PC-3 (cell line): ENCODE measurements at regions not wholly inside any gene's neighbourhood (a gene's known extent, or its start where the extent isn't known, plus 50 kb on each side); places are given as distances from the start of the nearest gene placed in this dataset.

Experiments
- ATAC-seq: fragments of 200-7000 bp; cut with Tn5 transposase; 2 replicates; pipeline ENCODE4 v1.9.1; 2020; ENCODE audit warnings: mild to moderate bottlenecking, moderate library complexity
- BruUV-seq: library from RNA; stranded (reverse); fragments of 400-500 nt; replicated peaks from 2 replicates; lab custom pipeline; 2021; lab: Mats Ljungman, UMichigan
- CTCF ChIA-PET: fragments of 300-600 bp; sonication (Branson Sonifier 250); formaldehyde crosslinking; loops from one replicate; lab custom pipeline; 2022; ENCODE audit warnings: antibody characterized with exemption; lab: Charles Lee
- POLR2A ChIA-PET: fragments of 300-600 bp; sonication (Branson Sonifier 250); formaldehyde crosslinking; loops from one replicate; lab custom pipeline; 2022; ENCODE audit warnings: antibody characterized with exemption; ENCODE audit not compliant: unreplicated experiment; lab: Charles Lee
- DNase-seq: peaks from one replicate; pipeline ENCODE4 v3.0.0-alpha.2; 2015
- H2AFZ ChIP-seq: fragments of 300-600 bp; sonication (generic); 2 replicates; pipeline ENCODE4 v1.6.0; 2016; ENCODE audit warnings: antibody characterized with exemption, low read length
- H3F3A ChIP-seq: fragments of 300-600 bp; sonication (generic); one replicate; pipeline ENCODE4 v1.6.0; 2017; ENCODE audit warnings: antibody characterized with exemption, low read length, control low read depth, mild to moderate bottlenecking; ENCODE audit not compliant: unreplicated experiment
- H3K27ac ChIP-seq: fragments of 300-600 bp; sonication (generic); 2 replicates; pipeline ENCODE4 v1.5.1; 2016; ENCODE audit warnings: mild to moderate bottlenecking, low read length
- H3K27me3 ChIP-seq: fragments of 300-600 bp; sonication (generic); 2 replicates; pipeline ENCODE4 v1.6.1; 2016; ENCODE audit warnings: low read length, mixed read lengths
- H3K36me3 ChIP-seq: fragments of 300-600 bp; sonication (generic); 2 replicates; pipeline ENCODE4 v1.6.1; 2016; ENCODE audit warnings: low read depth, mixed run types, low read length, mixed read lengths
- H3K4me1 ChIP-seq: fragments of 300-600 bp; sonication (generic); 2 replicates; pipeline ENCODE4 v1.5.1; 2016; ENCODE audit warnings: low read length; ENCODE audit not compliant: insufficient read depth
- H3K4me2 ChIP-seq: fragments of 300-600 bp; sonication (generic); 2 replicates; pipeline ENCODE4 v1.6.0; 2016; ENCODE audit warnings: low read length
- H3K4me3 ChIP-seq: fragments of 300-600 bp; sonication (generic); 2 replicates; pipeline ENCODE4 v1.5.1; 2016; ENCODE audit warnings: mild to moderate bottlenecking, low read length, mixed read lengths
- H3K79me2 ChIP-seq: fragments of 300-600 bp; sonication (generic); 2 replicates; pipeline ENCODE4 v1.6.1; 2017; ENCODE audit warnings: low read length, mixed read lengths
- H3K9ac ChIP-seq: fragments of 300-600 bp; sonication (generic); 2 replicates; pipeline ENCODE4 v1.6.0; 2016; ENCODE audit warnings: mild to moderate bottlenecking, low read length
- H3K9me2 ChIP-seq: fragments of 300-600 bp; sonication (generic); replicated peaks from 2 replicates; pipeline ENCODE4 v1.6.1; 2016; ENCODE audit warnings: mixed run types, low read length, mixed read lengths
- H3K9me3 ChIP-seq: fragments of 300-600 bp; sonication (generic); 2 replicates; pipeline ENCODE4 v1.6.1; 2016; ENCODE audit warnings: low read length, mixed read lengths
- H4K20me1 ChIP-seq: fragments of 300-600 bp; sonication (generic); 2 replicates; pipeline ENCODE4 v1.6.1; 2016; ENCODE audit warnings: low read length, mixed read lengths
- EZH2 ChIP-seq: fragments of 300-600 bp; sonication (generic); IDR thresholded peaks from one replicate; pipeline ENCODE4 v1.6.1; 2017; ENCODE audit warnings: antibody characterized with exemption, mild to moderate bottlenecking, low read length; ENCODE audit not compliant: unreplicated experiment
- EZH2phosphoT487 ChIP-seq: fragments of 300-600 bp; sonication (generic); IDR thresholded peaks from 2 replicates; pipeline ENCODE4 v1.6.1; 2018; ENCODE audit warnings: mild to moderate bottlenecking, antibody characterized with exemption, low read length, borderline replicate concordance
- intact Hi-C: fragments of 100-400 bp; cut with micrococcal nuclease; formaldehyde crosslinking; loops from 2 replicates; pipeline ENCODE4 v1.9.0; 2023
- TF ChIP-seq, protein P1 (sequence below): fragments of 300-600 bp; sonication (generic); conservative IDR thresholded peaks from 2 replicates; pipeline ENCODE4 v1.5.1; 2017; ENCODE audit warnings: antibody characterized with exemption, low read depth, mild to moderate bottlenecking, low read length

DNA sequence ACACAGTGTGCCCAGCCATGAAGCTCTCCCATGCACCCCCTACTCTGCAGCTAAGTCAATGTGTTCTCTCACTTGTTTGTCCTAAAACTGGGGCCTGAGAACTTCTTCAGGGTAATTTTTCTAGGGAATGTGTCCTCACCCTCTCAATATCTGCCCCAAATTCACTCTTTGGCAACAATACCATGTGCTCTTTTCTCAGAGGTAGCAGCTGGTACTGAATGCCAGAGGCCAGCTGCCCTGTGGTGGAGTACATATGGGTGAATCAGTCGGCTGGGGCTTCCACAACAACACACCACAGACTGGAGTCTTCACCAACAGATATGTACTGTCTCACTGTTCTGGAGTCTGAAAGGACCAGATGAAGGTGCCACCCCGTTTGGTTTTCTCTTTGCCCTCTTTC, 97.7 kb upstream of the TOP3B start:
- no peak for ATAC-seq
- H2AFZ ChIP-seq = no peak overlapping the region
- H3K79me2 ChIP-seq = no peaks in the 10 kb centered on the region
- TF ChIP-seq, protein P1, sequence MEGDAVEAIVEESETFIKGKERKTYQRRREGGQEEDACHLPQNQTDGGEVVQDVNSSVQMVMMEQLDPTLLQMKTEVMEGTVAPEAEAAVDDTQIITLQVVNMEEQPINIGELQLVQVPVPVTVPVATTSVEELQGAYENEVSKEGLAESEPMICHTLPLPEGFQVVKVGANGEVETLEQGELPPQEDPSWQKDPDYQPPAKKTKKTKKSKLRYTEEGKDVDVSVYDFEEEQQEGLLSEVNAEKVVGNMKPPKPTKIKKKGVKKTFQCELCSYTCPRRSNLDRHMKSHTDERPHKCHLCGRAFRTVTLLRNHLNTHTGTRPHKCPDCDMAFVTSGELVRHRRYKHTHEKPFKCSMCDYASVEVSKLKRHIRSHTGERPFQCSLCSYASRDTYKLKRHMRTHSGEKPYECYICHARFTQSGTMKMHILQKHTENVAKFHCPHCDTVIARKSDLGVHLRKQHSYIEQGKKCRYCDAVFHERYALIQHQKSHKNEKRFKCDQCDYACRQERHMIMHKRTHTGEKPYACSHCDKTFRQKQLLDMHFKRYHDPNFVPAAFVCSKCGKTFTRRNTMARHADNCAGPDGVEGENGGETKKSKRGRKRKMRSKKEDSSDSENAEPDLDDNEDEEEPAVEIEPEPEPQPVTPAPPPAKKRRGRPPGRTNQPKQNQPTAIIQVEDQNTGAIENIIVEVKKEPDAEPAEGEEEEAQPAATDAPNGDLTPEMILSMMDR = no peak
- TF ChIP-seq EZH2phosphoT487 (no peak), EZH2 (no peak)
- no peak overlapping the region for H3K27ac ChIP-seq
- no peak overlapping the region for H3K4me2 ChIP-seq
- ChIA-PET POLR2A (no interaction called here), CTCF (no interaction called here)
- no peak for DNase-seq
- H4K20me1 ChIP-seq = no peaks in the 10 kb centered on the region
- no peak overlapping the region for H3K4me3 ChIP-seq
- no peak overlapping the region for H3K9ac ChIP-seq
- peaks cover 7% of the 10 kb centered on the region; the same call in 1 of the 2 replicates for H3K27me3 ChIP-seq
- H3K36me3 ChIP-seq = no peaks in the 10 kb centered on the region
- H3F3A ChIP-seq = no peaks in the 10 kb centered on the region
- no TSS peak for BruUV-seq
- H3K9me2 ChIP-seq = no peaks in the 10 kb centered on the region
- peaks cover 3% of the 10 kb centered on the region; the same call in 1 of the 2 replicates for H3K4me1 ChIP-seq
- intact Hi-C loops = no loop called here
- no peaks in the 10 kb centered on the region for H3K9me3 ChIP-seq

DNA sequence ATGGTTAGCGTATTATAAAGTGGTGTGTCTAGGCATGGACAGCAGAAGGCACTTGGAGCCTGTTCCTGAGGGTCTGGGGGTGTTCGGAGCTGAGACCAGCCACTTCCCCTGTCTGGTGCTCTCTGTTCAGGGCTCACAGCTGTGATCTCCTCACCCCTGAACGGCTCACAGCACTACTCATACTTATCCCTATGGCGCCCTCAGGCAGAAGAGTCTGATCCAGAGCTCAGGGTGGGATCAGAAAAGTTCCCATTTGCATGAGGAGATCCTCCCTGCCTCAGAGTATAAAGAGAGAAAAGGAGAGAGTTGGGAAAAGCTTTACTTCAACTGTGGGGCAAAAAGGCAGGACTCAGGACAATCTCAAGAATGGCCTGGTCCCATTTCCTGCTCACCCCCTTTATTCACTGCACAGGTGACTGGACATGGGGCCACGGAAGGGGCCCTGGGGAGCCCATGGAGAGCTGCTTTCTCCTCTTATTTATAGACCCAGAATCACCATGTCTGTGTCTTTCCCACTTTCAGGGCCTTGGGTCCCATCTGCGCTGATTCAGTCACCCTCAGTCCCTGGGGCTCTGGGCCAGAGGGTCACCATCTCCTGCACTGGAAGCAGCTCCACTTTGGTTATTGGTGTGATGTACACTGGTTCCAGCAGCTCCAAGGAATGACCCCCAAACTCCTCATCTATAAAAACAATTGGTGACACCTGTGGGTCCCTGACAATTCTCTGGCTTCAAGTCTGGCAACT, 97.0 kb upstream of the TOP3B start:
- no peak for ATAC-seq
- H3K9me3 ChIP-seq = no peaks in the 10 kb centered on the region
- no peaks in the 10 kb centered on the region for H4K20me1 ChIP-seq
- H3K4me2 ChIP-seq = no peak overlapping the region
- no TSS peak for BruUV-seq
- no peak overlapping the region for H3K9ac ChIP-seq
- H3K36me3 ChIP-seq = no peaks in the 10 kb centered on the region
- H3K9me2 ChIP-seq = no peaks in the 10 kb centered on the region
- ChIA-PET CTCF (no interaction called here), POLR2A (no interaction called here)
- intact Hi-C loops = no loop called here
- TF ChIP-seq EZH2 = no peak
- no peak for TF ChIP-seq EZH2phosphoT487
- TF ChIP-seq, protein P1 = no peak
- H3K79me2 ChIP-seq = no peaks in the 10 kb centered on the region
- H3K4me1 ChIP-seq = peaks cover 10% of the 10 kb centered on the region
- no peak overlapping the region for H3K4me3 ChIP-seq
- H2AFZ ChIP-seq = no peak overlapping the region
- no peak overlapping the region for H3K27ac ChIP-seq
- H3F3A ChIP-seq = no peaks in the 10 kb centered on the region
- no peak for DNase-seq
- peaks cover 7% of the 10 kb centered on the region; the same call in 1 of the 2 replicates for H3K27me3 ChIP-seq

DNA sequence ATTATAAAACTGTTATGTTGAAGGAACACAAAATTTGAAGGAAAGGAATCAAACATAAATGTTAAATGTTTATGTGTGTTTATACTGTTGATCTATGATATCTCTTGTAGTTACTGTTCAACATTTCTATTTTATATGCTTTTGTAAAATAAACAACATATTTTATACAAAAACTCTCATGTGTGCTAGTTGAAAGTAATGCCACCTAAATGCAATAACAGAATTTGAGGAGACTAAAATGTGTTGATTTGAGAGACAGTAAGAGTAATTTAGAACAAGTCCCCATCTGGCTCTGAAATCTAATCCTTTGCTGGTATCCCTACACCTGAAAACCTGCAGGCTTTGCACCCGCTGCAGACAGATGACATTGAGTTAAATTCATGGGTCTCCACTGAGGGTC, 95.7 kb upstream of the TOP3B start:
- no peak for ATAC-seq

More for the DNA sequence above, 95.7 kb upstream of the TOP3B start:
- intact Hi-C loops = no loop called here
- no TSS peak for BruUV-seq
- ChIA-PET POLR2A (no interaction called here), CTCF (no interaction called here)
- Histone ChIP-seq H3K79me2 (no peaks in the 10 kb centered on the region), H3K9me3 (no peaks in the 10 kb centered on the region), H3K9me2 (no peaks in the 10 kb centered on the region), H3K27me3 (peaks cover 7% of the 10 kb centered on the region; the same call in 1 of the 2 replicates), H2AFZ (no peak overlapping the region), H3K27ac (no peak overlapping the region), H4K20me1 (no peaks in the 10 kb centered on the region), H3K4me1 (peaks cover 14% of the 10 kb centered on the region), H3K4me3 (no peak overlapping the region), H3K9ac (no peak overlapping the region), H3F3A (no peaks in the 10 kb centered on the region), H3K4me2 (no peak overlapping the region), H3K36me3 (no peaks in the 10 kb centered on the region)
- TF ChIP-seq, protein P1 = no peak
- TF ChIP-seq EZH2 (no peak), EZH2phosphoT487 (no peak)
- DNase-seq = no peak
